ENCODE measurements at regions not wholly inside any gene's neighbourhood (a gene's known extent, or its start where the extent isn't known, plus 50 kb on each side); places are given as distances from the start of the nearest gene placed in this dataset.
"Not testable (repeated sequence)": the region's sequence is repeated elsewhere in the genome, so short reads cannot be mapped to it uniquely, and the experiment has no call there.

DNA sequence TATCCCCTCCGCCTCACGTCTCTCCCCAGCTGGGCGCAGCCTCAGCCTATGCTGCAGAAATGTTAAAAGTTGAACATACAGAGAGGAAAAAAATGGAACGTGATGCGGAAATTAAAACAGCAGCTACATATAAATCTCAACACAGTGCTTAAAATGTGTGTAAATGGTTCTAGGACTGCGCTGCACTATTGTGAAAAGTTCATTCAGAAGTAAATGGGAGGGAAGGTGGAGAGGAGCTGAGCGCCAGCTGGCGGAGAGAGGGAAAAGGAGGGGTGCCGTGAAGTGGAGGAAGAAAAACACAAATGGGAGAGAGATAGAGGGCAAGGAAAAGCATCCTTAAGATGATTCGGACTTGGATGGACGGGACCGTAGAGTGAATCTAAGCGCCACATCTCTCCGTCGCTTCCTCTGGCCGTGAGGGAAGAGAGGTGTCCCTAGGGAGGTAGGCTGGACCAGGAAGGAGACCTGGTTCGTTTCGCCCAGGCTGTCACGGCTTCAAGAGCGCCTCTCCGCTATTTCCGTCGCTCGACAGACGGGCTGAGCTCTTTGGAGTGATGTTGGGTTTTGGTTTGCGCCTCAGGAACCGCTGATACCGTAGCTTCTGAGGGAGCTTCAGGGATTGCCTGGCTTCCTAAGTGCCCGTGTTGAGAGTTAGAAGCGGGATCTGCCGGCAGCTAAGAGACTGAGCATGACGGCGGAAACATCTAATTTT is 113.7 kb downstream of the TRIM27 start:
- DNase-seq, result no peak

GRCh38 chr6:28810659-28811053 is 113.1 kb downstream of the TRIM27 start:
- no peak for DNase-seq

DNA sequence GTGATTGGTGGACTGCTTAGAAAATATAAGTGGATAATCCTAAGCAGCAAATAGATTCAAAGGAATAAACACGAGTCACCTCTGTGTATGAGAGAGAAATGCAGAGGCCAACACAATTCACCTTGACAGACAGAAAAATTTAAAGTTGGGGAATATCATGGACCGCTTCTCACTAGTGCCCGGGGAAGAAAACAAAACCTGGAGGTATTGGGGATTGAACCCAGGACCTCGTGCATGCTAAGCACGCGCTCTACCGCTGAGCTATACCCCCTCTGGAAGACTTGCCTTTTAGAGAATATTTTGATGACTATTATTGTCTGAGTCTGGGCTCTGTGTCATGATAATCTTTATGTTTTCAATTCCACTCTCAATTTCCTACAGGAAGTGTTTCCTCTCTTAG is 111.9 kb downstream of the TRIM27 start:
- DNase-seq, result no peak

- DNase-seq, result no peak
Measured at GRCh38 chr6:28812778-28813569, 110.8 kb downstream of the TRIM27 start.

DNA sequence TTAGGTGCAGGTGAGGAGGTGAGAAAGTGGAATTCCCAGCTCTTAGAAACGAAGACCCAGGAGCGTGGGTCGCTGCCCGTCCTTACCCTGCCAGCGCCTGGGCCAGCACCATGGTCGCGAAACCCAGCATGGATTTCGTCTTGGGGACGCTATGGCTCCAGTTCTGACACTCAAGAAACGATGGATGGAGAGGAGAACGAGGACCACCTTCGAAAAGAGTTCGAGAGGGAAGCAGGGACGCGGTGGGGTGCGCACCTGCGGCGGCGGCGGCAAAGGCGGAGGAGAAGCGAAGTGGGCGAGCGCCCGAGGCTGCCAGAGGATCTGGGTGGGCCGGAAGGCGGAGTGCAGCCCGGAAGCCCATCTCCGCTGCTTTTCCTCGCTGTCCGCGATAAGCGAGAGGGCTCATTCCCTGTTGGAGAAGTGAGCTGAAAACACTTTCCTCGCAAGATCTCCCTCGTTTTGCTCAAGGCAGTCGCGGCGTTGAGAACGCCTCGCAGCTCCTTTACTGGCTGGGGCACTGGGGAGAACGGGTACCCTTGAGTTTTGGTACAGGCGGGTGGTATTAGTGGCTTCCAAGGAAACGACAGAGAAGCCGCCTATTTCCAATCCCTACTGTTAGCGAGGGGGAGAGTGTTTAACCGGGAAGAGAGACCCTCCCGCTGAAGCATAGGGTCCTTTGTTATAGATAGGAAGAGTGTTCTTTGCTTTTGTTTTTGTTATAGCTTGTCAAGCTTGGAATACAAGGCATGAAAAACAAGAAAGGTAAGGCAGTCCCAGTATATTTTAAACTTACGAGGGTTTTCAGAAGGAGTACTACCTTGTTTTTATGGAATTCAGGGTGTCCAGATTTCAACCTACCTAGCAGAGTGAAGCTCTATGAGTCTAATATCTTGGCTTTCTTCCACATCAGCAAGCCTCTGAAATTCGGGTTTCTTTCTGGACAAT is 109.5 kb downstream of the TRIM27 start:
- DNase-seq, result no peak

DNA sequence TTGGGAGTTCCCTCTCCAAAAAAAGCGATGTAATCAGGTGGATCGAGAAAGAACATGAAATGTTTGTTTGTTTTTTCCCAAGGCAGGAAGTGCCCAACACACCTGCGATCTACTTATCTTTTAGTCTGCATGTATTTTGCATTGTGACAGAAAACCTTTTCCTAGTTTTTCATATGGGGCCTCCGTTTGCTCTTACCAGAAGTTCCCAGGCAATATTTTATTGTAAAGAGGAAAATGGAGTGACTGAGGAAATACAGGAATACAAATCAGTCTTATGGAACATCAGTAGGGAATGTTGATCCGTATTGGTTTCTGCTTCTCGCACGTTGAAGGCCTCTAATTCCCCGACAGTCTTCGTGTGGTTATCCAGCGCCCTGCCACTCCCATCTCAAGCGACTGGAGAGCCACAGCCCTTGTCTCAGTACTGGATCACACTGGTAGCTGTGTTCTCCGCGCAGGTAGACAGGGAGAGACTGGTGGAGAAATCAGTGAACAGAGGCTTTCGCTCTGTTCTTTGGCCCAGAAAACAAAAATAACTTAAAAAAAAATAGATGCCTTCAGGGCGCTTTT is 107.4 kb downstream of the TRIM27 start:
- no peak for DNase-seq

- no peak for DNase-seq
Measured at GRCh38 chr6:28816909-28817807, 106.6 kb downstream of the TRIM27 start.

DNA sequence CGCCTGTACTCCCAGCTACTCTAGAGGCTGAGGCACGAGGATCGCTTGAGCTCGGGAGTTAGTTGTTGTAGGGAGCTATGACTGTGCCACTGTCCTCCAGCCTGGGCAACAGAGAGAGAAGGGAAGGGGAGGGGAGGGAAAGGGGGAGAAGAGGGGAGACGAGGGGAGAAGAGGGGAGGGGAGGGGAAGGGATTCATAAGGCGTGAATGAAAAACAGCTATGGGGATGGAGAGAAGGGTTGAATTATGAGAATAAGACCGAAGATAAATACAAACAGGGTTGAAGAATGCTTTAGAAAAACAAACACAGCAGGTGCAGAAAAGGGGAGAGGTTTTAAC is 106.0 kb downstream of the TRIM27 start:
- no peak for DNase-seq

- no peak for DNase-seq
Measured at GRCh38 chr6:28824793-28825731, 98.7 kb downstream of the TRIM27 start.

GRCh38 chr6:28825732-28826293 is 98.0 kb downstream of the TRIM27 start:
- no peak for DNase-seq

DNA sequence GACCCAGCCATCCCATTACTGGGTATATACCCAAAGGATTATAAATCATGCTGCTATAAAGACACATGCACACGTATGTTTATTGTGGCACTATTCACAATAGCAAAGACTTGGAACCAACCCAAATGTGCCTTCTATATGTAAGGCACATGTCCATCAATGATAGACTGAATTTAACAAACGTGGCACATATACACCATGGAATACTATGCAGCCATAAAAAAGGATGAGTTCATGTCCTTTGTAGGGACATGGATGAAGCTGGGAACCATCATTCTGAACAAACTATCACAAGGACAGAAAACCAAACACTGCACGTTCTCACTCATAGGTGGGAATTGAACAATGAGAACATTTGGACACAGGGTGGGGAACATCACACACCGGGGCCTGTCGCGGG is 92.1 kb downstream of the TRIM27 start:
- DNase-seq, result not testable (repeated sequence)

- DNase-seq, result not testable (repeated sequence)
Measured at GRCh38 chr6:28836703-28837102, 87.1 kb downstream of the TRIM27 start.

- DNase-seq, result peak; percentile 79
Measured at GRCh38 chr6:28838289-28838633, 85.5 kb downstream of the TRIM27 start.

DNA sequence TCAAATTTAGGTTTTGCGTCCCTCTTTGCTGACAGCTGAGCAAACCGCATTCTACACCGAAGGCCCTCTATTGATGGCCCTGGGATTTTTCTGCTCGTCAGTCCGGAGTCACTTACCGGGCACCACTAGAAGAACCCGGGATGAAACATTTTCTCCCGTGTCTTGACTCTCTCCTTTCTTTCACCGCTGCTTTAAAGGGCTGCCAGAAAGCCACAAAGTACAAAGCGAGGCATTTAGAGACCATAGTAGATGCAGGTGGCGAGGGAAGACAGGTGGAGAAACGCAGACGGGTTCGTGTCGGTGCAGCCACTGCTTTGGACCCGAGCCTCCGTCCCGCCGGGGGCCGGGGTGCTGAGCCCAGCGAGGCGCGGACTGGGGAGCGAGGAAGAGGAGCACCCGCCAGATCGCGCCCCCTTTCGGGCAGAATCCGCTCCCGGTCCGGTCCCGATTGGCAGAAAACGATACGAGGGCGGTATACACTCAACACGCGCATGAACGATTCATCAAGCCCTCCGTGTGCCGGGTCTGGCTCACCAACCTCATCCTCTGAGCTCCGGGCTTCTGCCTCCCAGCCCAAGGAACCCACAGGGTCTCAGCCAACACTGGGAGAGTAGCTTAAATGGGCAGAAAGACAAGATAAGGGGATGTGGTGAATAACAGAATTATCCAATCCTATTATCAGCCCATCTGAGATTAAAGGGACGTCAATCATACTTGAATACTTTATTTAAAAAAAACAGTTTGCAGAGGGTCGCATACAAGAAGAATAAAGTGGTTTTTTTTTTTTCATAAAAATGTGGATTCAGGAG is 84.9 kb downstream of the TRIM27 start:
- DNase-seq, result peak; percentile 85

DNA sequence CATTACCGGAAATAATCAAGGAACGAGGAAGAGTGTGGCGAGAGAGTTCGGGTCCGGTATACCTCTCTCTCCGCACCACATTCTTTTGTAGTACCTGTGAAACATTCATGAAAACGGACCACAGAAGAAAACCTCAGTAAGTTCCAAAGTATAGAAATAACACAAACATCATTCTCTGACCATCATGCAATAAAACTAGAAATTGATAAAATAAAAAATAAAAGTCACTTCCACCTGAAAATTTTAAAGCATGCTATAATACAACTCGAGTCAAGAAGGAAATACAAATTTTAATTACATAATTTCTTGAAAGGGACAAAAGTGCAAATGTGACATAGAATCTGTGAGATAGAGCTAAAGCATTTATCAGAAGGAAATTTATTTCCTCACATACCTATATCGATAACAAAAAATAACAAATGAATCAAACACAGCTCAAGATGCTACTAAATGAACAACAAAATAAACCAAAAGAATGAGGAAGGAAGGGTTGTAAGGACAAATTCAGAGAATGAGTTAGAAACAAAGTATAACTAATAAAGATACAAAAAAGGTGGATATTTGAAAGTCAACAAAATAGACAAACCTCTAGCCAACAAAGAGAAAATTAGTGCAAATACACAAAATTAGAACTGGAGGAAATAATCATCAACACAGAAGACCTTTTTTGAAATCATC is 84.2 kb downstream of the TRIM27 start:
- no peak for DNase-seq

GRCh38 chr6:28841290-28841689 is 82.5 kb downstream of the TRIM27 start:
- DNase-seq, result no peak

GRCh38 chr6:28848756-28849155 is 75.0 kb downstream of the TRIM27 start:
- not testable (repeated sequence) for DNase-seq
